Subcutaneous abdominal adipose tissue (tissue), 5 donors: ENCODE measurements at regions not wholly inside any gene's neighbourhood (a gene's known extent, or its start where the extent isn't known, plus 50 kb on each side); places are given as distances from the start of the nearest gene placed in this dataset.
"Not testable (repeated sequence)": the region's sequence is repeated elsewhere in the genome, so short reads cannot be mapped to it uniquely, and the experiment has no call there.

ENCODE experiments used
- H3K27ac ChIP-seq: one replicate; pipeline ENCODE4 v1.7.0; 2013; ENCODE audit warnings: low read depth, mild to moderate bottlenecking, inconsistent platforms, low read length, moderate library complexity
- H3K27me3 ChIP-seq, 5 donors: one replicate each; pipeline ENCODE4 v1.7.0; 2013; ENCODE audit warnings: low read length in 5 of 5, inconsistent platforms in 1 of 5; ENCODE audit not compliant: control insufficient read depth in 5 of 5, insufficient read depth in 4 of 5
- H3K36me3 ChIP-seq, 5 donors: one replicate each; pipeline ENCODE4 v1.7.0; 2013; ENCODE audit warnings: low read length in 5 of 5; ENCODE audit not compliant: control insufficient read depth in 5 of 5, insufficient read depth in 5 of 5
- H3K4me1 ChIP-seq, 5 donors: one replicate each; pipeline ENCODE4 v1.7.0; 2013; ENCODE audit warnings: low read length in 5 of 5, mild to moderate bottlenecking in 3 of 5, moderate library complexity in 1 of 5; ENCODE audit not compliant: control insufficient read depth in 5 of 5, insufficient read depth in 5 of 5
- H3K4me3 ChIP-seq, 5 donors: one replicate each; pipeline ENCODE4 v1.7.0; 2013; ENCODE audit warnings: low read length in 5 of 5, low read depth in 1 of 5
- H3K9ac ChIP-seq, 5 donors: one replicate each; pipeline ENCODE4 v1.7.0; 2013; ENCODE audit warnings: low read length in 5 of 5, mild to moderate bottlenecking in 4 of 5, moderate library complexity in 3 of 5
- H3K9me3 ChIP-seq, 5 donors: one replicate each; pipeline ENCODE4 v1.7.0; 2013; ENCODE audit warnings: low read length in 5 of 5; ENCODE audit not compliant: control insufficient read depth in 5 of 5
- donor health status: healthy.
- donor health status: healthy.
- donor health status: healthy.
- donor health status: healthy.
- donor health status: healthy.

- Histone ChIP-seq H3K9me3 (no peaks in the 10 kb centered on the region), H3K9ac (no peak overlapping the region), H3K27me3 (no peaks in the 10 kb centered on the region), H3K4me3 (no peak overlapping the region), H3K36me3 (no peaks in the 10 kb centered on the region), H3K4me1 (peaks cover 0 to 4% (median 0%) of the 10 kb centered on the region in 5 donors), H3K27ac (no peak overlapping the region)
Measured at GRCh38 chr4:150012851-150013360, 65.3 kb upstream of the DCLK2 start.

GRCh38 chr4:150015910-150016309 lies 62.3 kb upstream of the DCLK2 start:
- not testable (repeated sequence) for H3K27ac ChIP-seq, H3K27me3 ChIP-seq, H3K36me3 ChIP-seq, H3K4me3 ChIP-seq, H3K4me1 ChIP-seq, H3K9me3 ChIP-seq, H3K9ac ChIP-seq

- not testable (repeated sequence) for H3K27me3 ChIP-seq, H3K36me3 ChIP-seq, H3K9ac ChIP-seq, H3K4me1 ChIP-seq, H3K9me3 ChIP-seq, H3K4me3 ChIP-seq, H3K27ac ChIP-seq
Measured at GRCh38 chr4:150016621-150017020, 61.6 kb upstream of the DCLK2 start.

GRCh38 chr4:150018257-150018656 lies 60.0 kb upstream of the DCLK2 start:
- no peak overlapping the region for H3K27ac ChIP-seq
- H3K36me3 ChIP-seq: no peaks in the 10 kb centered on the region
- no peak overlapping the region for H3K9ac ChIP-seq
- no peaks in the 10 kb centered on the region for H3K27me3 ChIP-seq
- no peaks in the 10 kb centered on the region for H3K4me1 ChIP-seq
- H3K4me3 ChIP-seq: no peak overlapping the region
- no peaks in the 10 kb centered on the region for H3K9me3 ChIP-seq

GRCh38 chr4:150021483-150021882 lies 56.8 kb upstream of the DCLK2 start:
- H3K4me3 ChIP-seq: no peak overlapping the region
- no peaks in the 10 kb centered on the region for H3K36me3 ChIP-seq
- no peaks in the 10 kb centered on the region for H3K27me3 ChIP-seq
- no peak overlapping the region for H3K9ac ChIP-seq
- H3K27ac ChIP-seq: no peak overlapping the region
- H3K4me1 ChIP-seq: no peaks in the 10 kb centered on the region
- no peaks in the 10 kb centered on the region for H3K9me3 ChIP-seq

- H3K9me3 ChIP-seq: peaks cover 0 to 12% (median 9%) of the 10 kb centered on the region in 5 donors
- no peaks in the 10 kb centered on the region for H3K27me3 ChIP-seq
- no peaks in the 10 kb centered on the region for H3K4me1 ChIP-seq
- no peak overlapping the region for H3K4me3 ChIP-seq
- no peaks in the 10 kb centered on the region for H3K36me3 ChIP-seq
- no peak overlapping the region for H3K27ac ChIP-seq
- no peak overlapping the region for H3K9ac ChIP-seq
Measured at GRCh38 chr4:150023489-150023888, 54.8 kb upstream of the DCLK2 start.

GRCh38 chr4:150026987-150027386 lies 51.3 kb upstream of the DCLK2 start:
- H3K27me3 ChIP-seq, H3K4me1 ChIP-seq, H3K36me3 ChIP-seq, H3K27ac ChIP-seq, H3K9ac ChIP-seq: not testable (repeated sequence)
- Histone ChIP-seq H3K4me3 (peak overlapping the region in 1 of 5 donors; percentile 5), H3K9me3 (peaks cover 0 to 12% (median 9%) of the 10 kb centered on the region in 5 donors)
